WERI-Rb-1 (cell line): ENCODE measurements at regions not wholly inside any gene's neighbourhood (a gene's known extent, or its start where the extent isn't known, plus 50 kb on each side); places are given as distances from the start of the nearest gene placed in this dataset.

Experiments used
- DNase-seq: peaks from one replicate; pipeline ENCODE4 v3.0.0-alpha.2; 2020
- H3K27ac ChIP-seq: fragments of 250-450 bp; sonication (Bioruptor Pico); 2 replicates; pipeline ENCODE4 v1.5.1; 2020; ENCODE audit warnings: mild to moderate bottlenecking, moderate library complexity
- H3K27me3 ChIP-seq: fragments of 250-450 bp; sonication (Bioruptor Pico); 2 replicates; pipeline ENCODE4 v1.5.1; 2021; ENCODE audit warnings: mild to moderate bottlenecking, low read depth, moderate library complexity; ENCODE audit not compliant: insufficient read depth, severe bottlenecking
- H3K36me3 ChIP-seq: fragments of 250-450 bp; sonication (Bioruptor Pico); 2 replicates; pipeline ENCODE4 v1.5.1; 2020; ENCODE audit warnings: mild to moderate bottlenecking, moderate library complexity
- H3K4me3 ChIP-seq: 2 replicates; pipeline ENCODE4 v1.5.1; 2011; ENCODE audit warnings: low read depth, mild to moderate bottlenecking, control low read depth, low read length
- H3K9me3 ChIP-seq: fragments of 250-450 bp; sonication (Bioruptor Pico); 2 replicates; pipeline ENCODE4 v1.5.1; 2021; ENCODE audit warnings: mild to moderate bottlenecking, moderate library complexity; ENCODE audit not compliant: severe bottlenecking
- TF ChIP-seq, protein P1 (sequence below): IDR thresholded peaks from 2 replicates; pipeline ENCODE4 v1.5.1; 2011; ENCODE audit warnings: low read depth, mild to moderate bottlenecking, control low read depth, inconsistent platforms, low read length

DNA sequence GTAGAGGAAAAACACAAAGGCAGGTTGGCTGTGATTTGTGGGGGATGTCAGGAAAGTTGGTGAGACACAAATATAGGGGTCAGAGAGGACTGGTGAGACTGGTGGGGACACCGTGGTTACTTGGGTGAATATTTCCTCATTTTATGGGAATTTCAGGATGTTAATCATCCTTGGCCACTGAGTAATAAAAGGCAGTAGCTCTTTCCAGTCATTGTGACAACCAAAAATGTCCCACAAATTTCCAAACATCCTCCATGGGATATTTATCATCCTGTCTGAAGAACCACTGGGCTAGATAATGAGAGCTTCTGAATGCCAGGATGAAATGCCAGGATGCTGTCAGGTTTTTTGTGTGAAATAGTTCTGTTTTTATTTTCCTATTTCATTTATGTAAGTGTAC lies 374.1 kb downstream of the CD109 start:
- Histone ChIP-seq H3K36me3 (no peaks in the 10 kb centered on the region), H3K27me3 (peaks cover 31% of the 10 kb centered on the region), H3K4me3 (no peak overlapping the region), H3K9me3 (peaks cover 4% of the 10 kb centered on the region), H3K27ac (no peak overlapping the region)
- TF ChIP-seq, protein P1, sequence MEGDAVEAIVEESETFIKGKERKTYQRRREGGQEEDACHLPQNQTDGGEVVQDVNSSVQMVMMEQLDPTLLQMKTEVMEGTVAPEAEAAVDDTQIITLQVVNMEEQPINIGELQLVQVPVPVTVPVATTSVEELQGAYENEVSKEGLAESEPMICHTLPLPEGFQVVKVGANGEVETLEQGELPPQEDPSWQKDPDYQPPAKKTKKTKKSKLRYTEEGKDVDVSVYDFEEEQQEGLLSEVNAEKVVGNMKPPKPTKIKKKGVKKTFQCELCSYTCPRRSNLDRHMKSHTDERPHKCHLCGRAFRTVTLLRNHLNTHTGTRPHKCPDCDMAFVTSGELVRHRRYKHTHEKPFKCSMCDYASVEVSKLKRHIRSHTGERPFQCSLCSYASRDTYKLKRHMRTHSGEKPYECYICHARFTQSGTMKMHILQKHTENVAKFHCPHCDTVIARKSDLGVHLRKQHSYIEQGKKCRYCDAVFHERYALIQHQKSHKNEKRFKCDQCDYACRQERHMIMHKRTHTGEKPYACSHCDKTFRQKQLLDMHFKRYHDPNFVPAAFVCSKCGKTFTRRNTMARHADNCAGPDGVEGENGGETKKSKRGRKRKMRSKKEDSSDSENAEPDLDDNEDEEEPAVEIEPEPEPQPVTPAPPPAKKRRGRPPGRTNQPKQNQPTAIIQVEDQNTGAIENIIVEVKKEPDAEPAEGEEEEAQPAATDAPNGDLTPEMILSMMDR: no peak
- DNase-seq: no peak

DNA sequence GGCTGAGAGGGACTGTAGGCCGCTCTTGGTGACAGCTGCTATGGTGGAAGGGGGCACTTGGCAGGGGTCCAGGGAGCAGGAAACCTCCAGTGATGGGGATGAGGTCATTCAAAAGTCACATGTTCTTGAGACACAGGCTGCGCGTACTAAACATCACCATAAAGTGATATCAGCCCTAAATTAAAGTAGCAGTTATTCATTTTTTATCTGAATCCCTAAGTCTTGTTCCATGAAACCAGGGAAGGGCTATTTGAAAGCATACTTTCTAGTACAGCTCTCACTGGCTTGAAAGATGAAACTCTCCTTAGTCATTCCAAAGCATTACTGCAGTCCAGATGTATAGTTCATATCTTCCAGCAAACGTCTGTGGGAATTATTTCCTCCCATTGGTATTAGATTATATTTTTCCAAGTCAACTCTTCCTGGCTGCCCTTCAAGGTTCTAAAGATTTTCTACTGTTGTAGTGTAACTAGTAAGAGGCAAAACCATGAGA lies 373.1 kb downstream of the CD109 start:
- TF ChIP-seq, protein P1: no peak
- Histone ChIP-seq H3K27ac (no peak overlapping the region), H3K27me3 (peaks cover 32% of the 10 kb centered on the region), H3K36me3 (no peaks in the 10 kb centered on the region), H3K9me3 (peaks cover 4% of the 10 kb centered on the region), H3K4me3 (no peak overlapping the region)
- DNase-seq: no peak

DNA sequence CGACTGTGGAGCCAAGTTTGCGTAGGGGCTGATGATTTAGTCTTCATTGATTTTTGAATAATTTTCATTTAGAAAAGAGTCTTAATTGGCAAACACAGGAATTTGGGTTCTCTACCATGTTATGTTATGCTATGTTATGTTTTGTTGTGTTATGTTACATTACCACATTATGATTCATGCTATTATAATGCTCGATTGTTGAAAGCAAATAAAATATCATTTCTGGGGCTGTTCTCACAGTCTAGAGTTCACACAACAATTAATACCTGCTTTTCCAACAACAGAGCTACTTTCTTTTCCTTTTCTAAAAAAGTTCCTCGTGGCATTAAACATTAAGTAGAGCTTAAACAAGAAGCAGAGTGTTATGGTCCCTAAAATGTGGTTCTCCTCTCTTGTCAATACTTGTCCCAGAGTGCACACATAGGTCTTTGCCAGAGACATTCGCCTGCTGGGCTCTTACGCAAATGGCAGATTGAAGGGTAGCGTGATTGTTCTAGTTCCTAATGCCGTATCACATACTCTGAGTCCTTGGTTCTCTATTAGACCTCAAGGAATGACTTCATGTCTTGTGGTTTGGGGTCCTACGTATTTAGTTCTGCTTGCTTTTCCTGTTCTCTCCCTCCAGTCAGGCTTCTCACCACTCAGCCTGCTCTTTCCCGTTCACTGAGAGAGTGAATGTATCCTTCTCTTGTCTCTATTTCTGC lies 370.3 kb downstream of the CD109 start:
- H3K9me3 ChIP-seq: peaks cover 4% of the 10 kb centered on the region
- TF ChIP-seq, protein P1: no peak
- no peak for DNase-seq
- H3K27ac ChIP-seq: no peak overlapping the region
- H3K27me3 ChIP-seq: peaks cover 32% of the 10 kb centered on the region
- no peak overlapping the region for H3K4me3 ChIP-seq
- no peaks in the 10 kb centered on the region for H3K36me3 ChIP-seq

DNA sequence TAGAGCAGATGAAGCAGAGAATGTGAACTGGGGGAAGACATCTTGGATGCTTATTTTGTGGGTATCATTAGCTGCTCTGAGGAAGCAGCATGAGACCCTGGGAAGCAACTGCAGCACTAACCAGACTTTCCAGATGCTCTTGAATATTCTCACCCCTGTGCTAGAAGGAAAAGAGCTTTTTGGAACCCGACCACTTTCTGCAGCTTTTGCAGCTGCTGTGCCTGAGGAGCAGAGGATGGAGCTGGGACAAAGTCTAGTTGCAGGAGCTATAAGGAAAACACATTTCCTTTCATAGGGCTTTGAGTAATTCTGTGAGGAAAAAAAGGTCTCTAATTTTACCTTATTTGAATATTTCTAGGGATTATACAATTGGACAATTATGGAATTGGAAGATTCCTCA lies 369.7 kb downstream of the CD109 start:
- H3K4me3 ChIP-seq: no peak overlapping the region
- no peak overlapping the region for H3K27ac ChIP-seq
- TF ChIP-seq, protein P1: no peak
- no peaks in the 10 kb centered on the region for H3K36me3 ChIP-seq
- peaks cover 4% of the 10 kb centered on the region for H3K9me3 ChIP-seq
- DNase-seq: no peak
- H3K27me3 ChIP-seq: peaks cover 34% of the 10 kb centered on the region

DNA sequence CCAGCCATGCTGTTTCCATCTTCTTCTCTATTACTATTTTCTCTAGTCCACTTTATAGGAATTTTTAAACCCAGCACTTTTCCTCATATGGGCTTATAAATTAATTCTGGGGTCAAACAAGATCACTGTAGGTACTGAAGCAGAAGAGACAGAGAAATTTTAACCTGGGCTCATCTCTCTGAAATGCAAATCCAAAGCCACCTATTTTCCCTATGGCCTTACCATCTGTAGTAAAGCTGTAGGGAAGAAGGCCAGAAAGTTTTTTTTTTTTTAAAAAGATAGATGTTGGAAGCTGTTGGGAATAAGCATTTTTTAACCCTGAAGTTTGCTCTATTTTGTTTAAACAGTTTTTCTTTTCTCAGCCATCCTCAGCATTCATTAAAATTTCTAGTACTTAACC lies 367.4 kb downstream of the CD109 start:
- DNase-seq: no peak
- TF ChIP-seq, protein P1: no peak
- H3K27ac ChIP-seq: no peak overlapping the region

DNA sequence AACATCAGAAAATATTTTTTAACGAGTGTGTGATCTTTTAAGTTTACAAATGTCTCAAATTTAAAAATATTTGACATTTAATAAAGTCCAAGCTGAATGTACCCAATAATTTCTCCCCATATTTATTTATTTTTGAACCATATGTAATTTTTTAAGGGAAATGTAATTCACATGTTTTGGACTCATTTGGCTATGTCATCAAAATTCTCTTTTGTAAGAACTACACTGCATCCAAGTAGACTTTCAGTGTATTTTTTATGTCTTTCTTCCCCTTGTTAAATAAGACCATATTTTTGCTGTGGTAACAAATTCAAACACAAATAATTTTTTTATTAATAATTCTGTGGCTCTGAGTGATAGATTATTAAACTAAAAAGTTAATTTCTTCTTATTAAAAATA lies 365.2 kb downstream of the CD109 start:
- no peaks in the 10 kb centered on the region for H3K36me3 ChIP-seq
- H3K27ac ChIP-seq: no peak overlapping the region
- H3K4me3 ChIP-seq: no peak overlapping the region
- TF ChIP-seq, protein P1: no peak
- no peak for DNase-seq
- H3K27me3 ChIP-seq: peaks cover 62% of the 10 kb centered on the region
- H3K9me3 ChIP-seq: no peaks in the 10 kb centered on the region

More for the DNA sequence above, 367.4 kb downstream of the CD109 start:
- Histone ChIP-seq H3K27me3 (peaks cover 48% of the 10 kb centered on the region), H3K9me3 (peaks cover 4% of the 10 kb centered on the region), H3K36me3 (no peaks in the 10 kb centered on the region), H3K4me3 (no peak overlapping the region)
